T47D (cell line): ENCODE measurements at regions not wholly inside any gene's neighbourhood (a gene's known extent, or its start where the extent isn't known, plus 50 kb on each side); places are given as distances from the start of the nearest gene placed in this dataset.
"Not testable (repeated sequence)": the region's sequence is repeated elsewhere in the genome, so short reads cannot be mapped to it uniquely, and the experiment has no call there.

Experiments used
- DNase-seq, 2 experiments: peaks; one replicate each; pipeline versions ENCODE4 v3.0.0 to v3.0.0-alpha.2; 2011 to 2012; ENCODE audit warnings: low read depth in 1 of 2, low spot score in 1 of 2
- in situ Hi-C: cut with HindIII; loops from 2 replicates; pipeline ENCODE4 v1.10.0; 2016; ENCODE audit warnings: low sequenced_read_pairs, low pct_unique_long_range_greater_than_20kb

- in situ Hi-C loops, DNase-seq: not testable (repeated sequence)
These were observed 5367.3 kb upstream of the TPTE start for GRCh38 chr21:5153842-5154640.

- in situ Hi-C loops, result not testable (repeated sequence)
- DNase-seq, result peak in 1 of 2 experiments; percentile 87
These were observed 5366.8 kb upstream of the TPTE start for GRCh38 chr21:5154641-5154982.

DNA sequence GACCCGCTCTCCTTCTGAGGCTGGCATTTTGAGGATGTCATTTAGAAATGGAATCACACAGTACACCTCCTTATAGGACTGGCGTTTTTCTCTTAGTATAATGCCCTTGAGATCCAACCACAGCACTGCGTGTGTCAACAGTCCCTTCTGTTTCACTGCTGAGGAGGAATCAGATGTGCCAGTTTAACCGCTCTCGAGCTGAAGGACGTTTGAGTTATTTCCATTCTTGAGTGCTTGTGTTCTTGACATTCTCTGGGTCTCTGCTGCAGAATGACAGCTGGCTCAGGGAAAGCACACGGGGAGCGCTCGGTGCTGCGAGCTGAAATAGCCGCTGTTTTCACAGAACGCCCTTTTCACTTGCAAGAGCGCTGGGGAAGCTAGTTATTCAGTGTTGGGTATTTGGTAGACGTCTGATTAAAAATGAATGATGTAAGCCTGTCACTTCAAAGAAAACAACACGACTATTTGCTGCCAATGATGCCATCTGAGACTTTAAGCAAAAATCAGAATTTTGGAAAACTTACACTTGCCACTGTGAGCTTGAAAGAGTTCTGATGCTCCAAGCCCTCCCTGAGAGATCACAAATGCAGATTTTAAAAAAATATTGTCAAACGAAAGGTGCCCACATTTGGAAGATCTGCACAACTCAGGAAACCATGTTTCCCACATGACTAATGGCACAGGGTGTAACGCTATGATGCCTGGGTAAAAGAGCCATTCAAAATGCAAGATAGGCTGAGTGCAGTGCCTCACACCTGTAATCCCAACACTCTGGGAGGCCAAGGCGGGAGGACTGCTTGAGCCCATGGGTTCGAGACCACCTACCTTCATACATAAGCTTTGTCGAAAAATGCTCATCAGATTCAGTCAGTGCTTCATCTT is 5358.4 kb upstream of the TPTE start:
- in situ Hi-C loops, DNase-seq: not testable (repeated sequence)

DNA sequence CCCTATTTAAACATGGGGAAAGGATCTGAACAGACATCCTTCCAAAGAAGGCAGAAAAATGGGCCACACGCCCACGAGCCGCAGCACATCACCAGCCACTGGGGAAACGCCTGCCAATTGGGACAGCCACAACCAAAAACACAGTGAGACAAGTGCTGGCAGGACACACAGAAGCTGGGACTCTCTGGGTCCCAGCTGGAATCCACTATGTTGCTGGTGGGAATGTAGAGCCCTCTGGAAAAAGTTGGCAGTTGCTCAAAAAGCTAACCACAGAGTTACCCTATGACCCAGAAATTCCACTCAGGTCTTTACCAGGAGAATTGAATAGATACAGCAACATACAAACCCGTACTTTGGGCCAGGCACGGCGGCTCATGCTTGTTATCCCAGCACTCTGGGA is 5355.6 kb upstream of the TPTE start:
- DNase-seq, in situ Hi-C loops: not testable (repeated sequence)
